Uterus (tissue), 3 donors: ENCODE measurements at regions not wholly inside any gene's neighbourhood (a gene's known extent, or its start where the extent isn't known, plus 50 kb on each side); places are given as distances from the start of the nearest gene placed in this dataset.

Experiments
- DNase-seq, 2 donors: peaks; one replicate each; pipeline ENCODE4 v3.0.0-alpha.2; 2019 to 2020
- H3K27ac ChIP-seq, 2 donors: fragments of 200-600 bp; sonication (generic); 1 replicate in 1 of 2; 2 replicates in 1 of 2; pipeline ENCODE4 v1.5.1; 2016 to 2018
- H3K27me3 ChIP-seq, 2 donors: fragments of 200-600 bp; sonication (generic); one replicate each; pipeline ENCODE4 v1.5.1; 2018 to 2019; ENCODE audit warnings: control low read depth in 1 of 2
- H3K36me3 ChIP-seq, 2 donors: fragments of 200-600 bp; sonication (generic); one replicate each; pipeline ENCODE4 v1.5.1; 2019; ENCODE audit warnings: control low read depth in 1 of 2
- H3K4me1 ChIP-seq, 2 donors: fragments of 200-600 bp; sonication (generic); one replicate each; pipeline ENCODE4 v1.5.1; 2018 to 2019; ENCODE audit warnings: control low read depth in 1 of 2
- H3K4me3 ChIP-seq, 2 donors: fragments of 200-600 bp; sonication (generic); 1 replicate in 1 of 2; 2 replicates in 1 of 2; pipeline ENCODE4 v1.5.1; 2018 to 2019; ENCODE audit warnings: mild to moderate bottlenecking in 1 of 2
- H3K9me3 ChIP-seq, 2 donors: fragments of 200-600 bp; sonication (generic); one replicate each; pipeline ENCODE4 v1.5.1; 2019; ENCODE audit warnings: control low read depth in 1 of 2
- POLR2A ChIP-seq, 2 donors: fragments of 450-650 bp; IDR thresholded peaks; one replicate each; pipeline ENCODE4 v1.6.1; 2016; ENCODE audit warnings: antibody characterized with exemption in 2 of 2, mild to moderate bottlenecking in 1 of 2, moderate library complexity in 1 of 2
- intact Hi-C: fragments of 100-400 bp; cut with DNase I; formaldehyde crosslinking; loops from one replicate; pipeline ENCODE4 v1.15.1; 2023; ENCODE audit warnings: low total_unique reads
- TF ChIP-seq, protein P1 (sequence below), 4 experiments: fragments of 200-600 bp in 2 of 4; fragments of 450-650 bp in 2 of 4; sonication (generic) in 2 of 4; IDR thresholded peaks; one replicate each; pipeline ENCODE4 v1.5.1; 2016 to 2019; ENCODE audit warnings: antibody characterized with exemption in 4 of 4, mild to moderate bottlenecking in 2 of 4, moderate library complexity in 1 of 4
- donor health status: DM: yes; HTN: yes; CAD: no.

DNA sequence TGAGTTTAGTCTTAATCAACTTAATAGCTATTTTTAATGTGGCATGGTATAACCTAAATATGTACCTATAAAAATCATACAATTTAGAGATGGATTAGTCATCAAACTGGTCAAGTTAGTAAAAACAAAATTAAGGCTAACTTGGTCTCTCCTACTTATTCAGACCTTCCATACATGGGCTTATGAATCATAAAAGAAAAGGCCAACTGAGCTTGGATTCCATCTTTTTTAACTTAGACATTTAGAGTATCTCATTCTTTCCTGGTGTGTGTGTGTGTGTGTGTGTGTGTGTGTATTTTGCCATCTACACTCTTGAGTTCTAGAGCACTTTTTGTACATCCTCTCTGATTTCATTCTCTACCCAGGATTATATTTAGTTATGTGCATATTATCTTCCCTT lies 637.5 kb downstream of the PLCL1 start:
- no peaks in the 10 kb centered on the region for H3K27me3 ChIP-seq
- no peak overlapping the region for H3K4me3 ChIP-seq
- intact Hi-C loops: no loop called here
- H3K27ac ChIP-seq: no peak overlapping the region
- H3K4me1 ChIP-seq: no peaks in the 10 kb centered on the region
- no peaks in the 10 kb centered on the region for H3K9me3 ChIP-seq
- DNase-seq: no peak
- TF ChIP-seq, protein P1, sequence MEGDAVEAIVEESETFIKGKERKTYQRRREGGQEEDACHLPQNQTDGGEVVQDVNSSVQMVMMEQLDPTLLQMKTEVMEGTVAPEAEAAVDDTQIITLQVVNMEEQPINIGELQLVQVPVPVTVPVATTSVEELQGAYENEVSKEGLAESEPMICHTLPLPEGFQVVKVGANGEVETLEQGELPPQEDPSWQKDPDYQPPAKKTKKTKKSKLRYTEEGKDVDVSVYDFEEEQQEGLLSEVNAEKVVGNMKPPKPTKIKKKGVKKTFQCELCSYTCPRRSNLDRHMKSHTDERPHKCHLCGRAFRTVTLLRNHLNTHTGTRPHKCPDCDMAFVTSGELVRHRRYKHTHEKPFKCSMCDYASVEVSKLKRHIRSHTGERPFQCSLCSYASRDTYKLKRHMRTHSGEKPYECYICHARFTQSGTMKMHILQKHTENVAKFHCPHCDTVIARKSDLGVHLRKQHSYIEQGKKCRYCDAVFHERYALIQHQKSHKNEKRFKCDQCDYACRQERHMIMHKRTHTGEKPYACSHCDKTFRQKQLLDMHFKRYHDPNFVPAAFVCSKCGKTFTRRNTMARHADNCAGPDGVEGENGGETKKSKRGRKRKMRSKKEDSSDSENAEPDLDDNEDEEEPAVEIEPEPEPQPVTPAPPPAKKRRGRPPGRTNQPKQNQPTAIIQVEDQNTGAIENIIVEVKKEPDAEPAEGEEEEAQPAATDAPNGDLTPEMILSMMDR (IDR thresholded peaks at IDR 0.05): no peak
- TF ChIP-seq POLR2A (IDR thresholded peaks at IDR 0.05): no peak
- H3K36me3 ChIP-seq: peaks cover 0 to 2% of the 10 kb centered on the region in 2 donors

DNA sequence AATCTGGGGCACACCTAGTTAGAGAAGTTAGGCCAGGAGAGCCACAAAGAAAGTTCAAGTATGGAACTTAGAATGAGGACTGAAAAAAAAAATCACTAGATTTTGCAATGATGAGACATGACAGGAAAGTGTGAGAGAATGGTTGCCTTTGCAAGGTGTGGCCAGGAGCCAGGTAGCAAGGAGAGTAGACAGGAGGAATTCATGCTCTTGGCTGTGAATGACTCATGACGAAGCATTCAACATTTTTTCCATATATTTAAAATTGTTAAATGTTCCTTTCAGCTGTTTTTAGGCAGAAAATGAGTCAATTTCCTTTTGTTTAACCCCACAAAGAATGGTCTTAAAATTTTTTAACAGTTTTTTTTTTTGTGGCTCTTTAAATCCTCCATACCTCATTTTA lies 636.9 kb downstream of the PLCL1 start:
- H3K27ac ChIP-seq: no peak overlapping the region
- no peaks in the 10 kb centered on the region for H3K27me3 ChIP-seq
- no peak for DNase-seq
- H3K36me3 ChIP-seq: peaks cover 0 to 2% of the 10 kb centered on the region in 2 donors
- TF ChIP-seq POLR2A (IDR thresholded peaks at IDR 0.05): no peak
- TF ChIP-seq, protein P1 (IDR thresholded peaks at IDR 0.05): no peak
- H3K4me3 ChIP-seq: no peak overlapping the region
- H3K9me3 ChIP-seq: no peaks in the 10 kb centered on the region
- intact Hi-C loops: no loop called here
- H3K4me1 ChIP-seq: no peaks in the 10 kb centered on the region

GRCh38 chr2:198440833-198441232 lies 636.4 kb downstream of the PLCL1 start:
- H3K27ac ChIP-seq: no peak overlapping the region
- TF ChIP-seq, protein P1 (IDR thresholded peaks at IDR 0.05): no peak
- TF ChIP-seq POLR2A (IDR thresholded peaks at IDR 0.05): no peak
- no peaks in the 10 kb centered on the region for H3K4me1 ChIP-seq
- no peak overlapping the region for H3K4me3 ChIP-seq
- H3K36me3 ChIP-seq: peaks cover 0 to 2% of the 10 kb centered on the region in 2 donors
- H3K9me3 ChIP-seq: no peaks in the 10 kb centered on the region
- no peak for DNase-seq
- intact Hi-C loops: no loop called here
- H3K27me3 ChIP-seq: no peaks in the 10 kb centered on the region

DNA sequence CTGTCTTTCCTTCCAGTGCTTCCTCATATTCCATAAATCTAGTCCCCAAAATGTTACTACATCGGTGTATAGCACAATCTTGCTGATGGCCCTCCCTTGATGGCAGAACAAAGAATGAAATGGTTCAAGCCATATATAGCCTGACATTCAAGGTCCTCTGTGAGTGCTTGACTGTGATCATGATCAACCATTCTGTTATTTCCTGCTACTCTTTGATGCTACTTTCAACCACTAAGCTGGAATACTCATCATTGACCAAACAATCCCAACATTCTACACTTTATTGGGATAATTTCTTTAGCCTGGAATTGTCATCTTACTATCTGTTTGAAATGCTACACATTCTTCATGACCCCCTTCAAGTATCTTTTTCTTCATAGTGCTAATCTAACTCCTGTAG lies 633.9 kb downstream of the PLCL1 start:
- H3K4me3 ChIP-seq: no peak overlapping the region
- no peak for DNase-seq
- no peak overlapping the region for H3K27ac ChIP-seq
- H3K4me1 ChIP-seq: no peaks in the 10 kb centered on the region
- TF ChIP-seq, protein P1 (IDR thresholded peaks at IDR 0.05): no peak
- TF ChIP-seq POLR2A (IDR thresholded peaks at IDR 0.05): no peak
- intact Hi-C loops: no loop called here
- no peaks in the 10 kb centered on the region for H3K27me3 ChIP-seq
- H3K36me3 ChIP-seq: peaks cover 0 to 2% of the 10 kb centered on the region in 2 donors
- H3K9me3 ChIP-seq: no peaks in the 10 kb centered on the region

DNA sequence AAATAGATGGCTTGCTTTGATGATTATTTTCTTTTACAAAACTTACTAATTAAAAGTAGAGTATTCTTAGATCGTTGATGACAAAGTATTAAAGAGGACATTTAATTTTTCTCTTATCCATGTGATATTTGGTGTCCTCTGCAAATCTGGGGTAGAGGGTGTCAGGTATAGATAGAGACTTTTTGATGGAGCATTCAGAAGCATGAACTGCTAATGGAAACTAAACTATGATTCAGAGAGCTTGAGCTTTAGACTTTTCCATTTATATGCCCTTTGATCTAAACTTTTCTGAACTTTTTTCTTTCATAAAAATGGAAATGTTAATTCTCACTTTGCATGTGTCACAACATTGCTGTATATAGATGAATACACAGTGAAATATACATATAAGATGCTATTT lies 619.7 kb downstream of the PLCL1 start:
- TF ChIP-seq, protein P1 (IDR thresholded peaks at IDR 0.05): no peak
- TF ChIP-seq POLR2A (IDR thresholded peaks at IDR 0.05): no peak
- Histone ChIP-seq H3K36me3 (no peaks in the 10 kb centered on the region), H3K27ac (no peak overlapping the region), H3K4me3 (no peak overlapping the region), H3K9me3 (no peaks in the 10 kb centered on the region), H3K4me1 (no peaks in the 10 kb centered on the region), H3K27me3 (no peaks in the 10 kb centered on the region)
- intact Hi-C loops: no loop called here
- no peak for DNase-seq
